NCI-H1105 (cell line): ENCODE measurements at regions not wholly inside any gene's neighbourhood (a gene's known extent, or its start where the extent isn't known, plus 50 kb on each side); places are given as distances from the start of the nearest gene placed in this dataset.
"Not testable (repeated sequence)": the region's sequence is repeated elsewhere in the genome, so short reads cannot be mapped to it uniquely, and the experiment has no call there.

ENCODE experiments used
- DNase-seq: peaks from one replicate; lab custom pipeline; 2025; lab: John Stamatoyannopoulos, UW

DNA sequence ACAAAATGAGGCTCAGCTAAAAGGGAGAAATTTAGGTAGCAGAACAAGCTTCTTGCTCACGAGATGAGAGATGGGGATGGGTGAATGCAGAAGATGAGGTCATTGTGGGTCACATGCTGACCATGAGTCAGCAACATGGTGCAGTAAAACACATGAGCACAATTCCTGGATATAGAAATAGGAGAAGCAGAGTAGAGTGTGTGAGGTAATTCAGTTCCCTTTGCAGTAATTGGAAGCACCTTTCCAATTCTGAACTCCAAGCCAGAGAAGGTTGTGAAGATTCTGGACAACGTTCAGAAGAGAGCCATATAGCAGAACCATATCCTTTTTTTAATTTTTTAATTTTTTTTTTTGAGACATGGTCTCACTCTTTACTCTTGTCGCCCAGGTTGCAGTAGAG lies 62.0 kb upstream of the LMNTD1 start:
- DNase-seq, result no peak

DNA sequence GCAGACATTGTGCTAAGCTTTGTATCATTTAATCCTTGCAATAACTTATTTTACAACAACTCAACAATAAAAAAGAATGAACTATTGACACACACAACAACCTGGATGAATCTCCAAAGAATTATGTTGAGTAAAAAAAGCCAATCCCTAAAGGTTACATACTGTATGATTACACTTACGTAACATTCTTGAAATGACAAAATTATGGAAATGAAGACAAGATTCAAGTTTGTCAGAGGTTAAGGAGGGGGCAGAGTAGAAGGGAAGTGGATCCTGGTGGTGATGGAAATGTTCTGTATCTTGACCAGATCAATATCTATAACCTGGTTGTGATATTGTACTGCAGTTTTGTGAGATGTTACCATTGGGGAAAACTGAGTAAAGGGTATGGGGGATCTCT lies 63.2 kb upstream of the LMNTD1 start:
- DNase-seq, result no peak

DNA sequence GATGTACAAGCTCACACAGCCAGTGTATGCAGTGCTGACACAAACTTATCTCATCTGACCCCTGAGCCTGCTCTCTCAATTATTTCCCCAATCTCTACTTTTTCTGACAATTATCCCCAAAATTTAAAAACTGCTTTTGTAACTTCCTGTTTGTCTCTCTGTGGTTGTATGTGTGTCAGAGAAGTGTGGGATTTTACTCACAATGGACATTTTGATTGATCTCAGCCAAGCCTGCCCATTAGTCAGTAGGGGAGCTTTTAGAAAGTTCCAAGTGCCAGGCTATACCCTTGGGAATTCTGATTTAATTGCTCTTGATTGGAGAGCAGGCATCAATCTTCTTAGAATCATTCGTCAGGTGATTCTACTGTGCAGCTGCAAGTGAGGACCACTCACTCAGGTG lies 64.9 kb upstream of the LMNTD1 start:
- no peak for DNase-seq

DNA sequence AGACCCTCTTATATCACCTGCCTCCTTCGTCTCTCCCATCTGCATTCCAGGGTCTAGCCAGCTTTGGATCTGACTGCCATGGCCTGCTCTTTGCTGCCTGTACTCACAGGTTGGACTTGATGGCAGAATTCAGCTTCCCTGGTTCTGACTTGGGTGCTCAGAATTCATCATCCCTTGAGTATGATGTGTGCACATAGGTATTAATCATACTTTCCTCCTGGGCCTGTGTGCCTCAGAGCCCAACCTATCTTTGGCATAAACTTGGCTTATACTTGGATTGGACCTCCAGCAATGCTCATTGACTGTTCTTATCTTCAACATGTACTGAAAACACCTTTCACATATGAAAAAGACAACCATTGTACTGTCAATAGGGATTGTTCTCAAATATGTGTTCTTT lies 70.7 kb upstream of the LMNTD1 start:
- DNase-seq, result no peak

DNA sequence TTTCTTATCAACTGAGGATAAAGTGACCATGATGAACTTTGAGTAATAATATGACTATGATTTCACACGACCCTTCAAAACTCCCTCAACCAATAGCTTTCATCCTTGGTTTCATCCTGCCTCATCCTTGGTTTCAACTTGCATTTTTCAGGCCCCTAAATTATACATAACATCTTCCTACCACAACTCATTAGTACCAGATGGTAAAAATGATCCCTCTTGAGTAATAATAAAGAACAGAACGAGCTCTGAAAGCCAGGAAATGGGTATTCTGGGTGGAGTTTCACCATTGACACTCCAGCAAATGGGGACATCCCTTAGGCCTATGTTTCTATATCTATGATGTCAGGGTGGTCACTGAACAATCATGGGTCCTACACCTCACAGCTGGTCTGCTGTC lies 72.1 kb upstream of the LMNTD1 start:
- no peak for DNase-seq

DNA sequence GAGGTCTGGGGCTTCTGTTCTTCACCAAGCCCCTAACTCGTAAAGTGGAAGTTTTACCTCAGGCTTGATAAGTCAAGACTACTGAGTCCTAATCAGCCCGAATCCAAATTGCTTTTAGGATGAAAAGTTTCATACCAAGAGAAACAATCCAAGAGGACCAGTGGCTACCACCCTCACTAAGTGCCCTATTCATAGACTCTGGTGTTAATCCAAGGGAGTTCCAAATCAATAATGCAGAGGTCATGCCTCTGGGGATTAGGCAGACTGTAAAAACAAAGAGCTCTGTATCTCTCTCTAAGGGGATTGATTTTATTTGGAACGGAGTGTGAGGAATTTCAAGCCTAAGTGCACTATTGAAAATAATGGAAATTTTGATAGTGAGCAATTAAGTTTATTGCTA lies 76.3 kb upstream of the LMNTD1 start:
- no peak for DNase-seq

DNA sequence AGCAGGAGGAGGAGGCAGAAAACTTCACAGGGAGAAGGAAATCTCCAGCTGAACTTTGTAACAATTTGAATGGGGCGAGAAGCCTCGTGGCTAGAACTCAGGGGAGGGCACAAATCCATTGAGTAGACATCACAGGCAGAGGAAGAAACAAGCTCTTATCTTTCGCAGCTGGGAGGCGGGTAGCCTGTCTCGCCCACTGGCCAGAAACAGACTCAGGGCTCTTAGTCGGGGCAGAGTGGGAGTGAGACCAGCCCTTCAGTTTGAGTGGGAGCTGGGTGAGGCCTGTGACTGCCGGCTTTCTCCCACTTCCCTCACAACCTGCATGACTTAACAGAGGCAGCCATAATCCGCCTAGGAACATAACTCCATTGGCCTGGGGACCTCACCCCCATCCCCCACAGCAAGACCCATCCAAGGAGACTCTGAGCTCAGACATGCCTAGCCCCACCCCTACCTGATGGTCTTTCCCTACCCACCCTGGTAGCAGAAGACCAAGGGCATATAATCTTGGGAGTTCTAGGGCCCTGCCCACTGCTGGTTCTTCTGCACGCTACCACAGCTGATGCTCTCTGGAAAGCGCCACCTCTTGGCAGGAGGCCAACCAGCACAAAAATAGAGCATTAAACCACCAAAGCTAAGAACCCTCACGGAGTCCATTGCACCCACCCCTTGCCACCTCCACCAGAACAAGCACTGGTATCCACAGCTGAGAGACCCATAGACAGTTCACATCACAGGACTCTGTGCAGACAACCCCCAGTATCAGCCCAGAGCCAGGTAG lies 77.8 kb upstream of the LMNTD1 start:
- DNase-seq, result not testable (repeated sequence)

DNA sequence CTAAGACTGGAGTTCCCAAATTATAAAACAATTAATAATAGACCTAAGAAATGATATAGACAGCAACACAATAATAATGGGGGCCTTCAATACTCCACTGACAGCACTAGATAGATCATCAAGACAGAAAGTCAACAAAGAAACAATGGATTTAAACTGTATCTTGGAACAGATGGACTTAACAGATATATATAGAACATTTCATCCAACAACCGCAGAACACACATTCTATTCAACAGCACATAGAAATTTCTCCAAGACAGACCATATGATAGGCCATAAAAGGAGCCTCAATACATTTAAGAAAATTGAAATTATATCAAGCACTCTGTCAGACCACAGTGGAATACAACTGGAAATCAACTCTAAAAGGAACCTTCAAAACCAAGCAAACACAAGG lies 80.1 kb upstream of the LMNTD1 start:
- not testable (repeated sequence) for DNase-seq

DNA sequence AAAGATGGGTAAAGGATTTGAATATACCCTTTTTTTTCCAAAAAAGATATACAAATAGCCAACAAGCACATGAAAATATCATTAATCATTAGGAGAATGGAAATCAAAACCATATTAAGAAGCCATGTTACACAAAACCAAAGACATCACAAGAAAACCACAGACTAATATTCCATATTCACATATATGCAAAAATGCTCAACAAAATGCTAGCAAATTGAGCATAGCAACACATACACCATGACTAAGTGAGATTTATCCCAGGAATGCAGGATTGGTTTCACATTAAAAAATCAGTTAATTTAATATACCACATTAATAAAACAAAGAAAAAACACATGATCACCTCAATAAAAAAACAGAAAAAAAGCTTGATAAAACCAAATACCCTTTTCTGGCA lies 84.7 kb upstream of the LMNTD1 start:
- DNase-seq, result no peak

DNA sequence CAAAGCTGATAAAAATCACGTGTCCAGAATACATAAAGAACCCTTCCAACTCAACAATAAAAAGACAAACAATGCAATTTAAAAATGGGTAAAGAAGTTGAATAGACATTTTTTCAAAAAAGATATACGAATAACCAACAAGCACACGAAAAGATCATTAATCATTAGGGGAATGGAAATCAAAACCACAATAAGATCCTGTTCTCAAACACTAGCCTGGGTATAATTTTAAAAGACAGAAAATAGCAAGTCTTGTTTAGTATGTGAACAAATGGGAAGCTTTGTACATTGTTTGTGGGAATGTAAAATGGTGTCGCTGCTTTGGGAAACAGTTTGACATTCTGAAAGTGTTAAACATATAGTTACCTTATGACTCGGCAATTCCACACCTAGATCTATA lies 86.3 kb upstream of the LMNTD1 start:
- DNase-seq, result no peak

DNA sequence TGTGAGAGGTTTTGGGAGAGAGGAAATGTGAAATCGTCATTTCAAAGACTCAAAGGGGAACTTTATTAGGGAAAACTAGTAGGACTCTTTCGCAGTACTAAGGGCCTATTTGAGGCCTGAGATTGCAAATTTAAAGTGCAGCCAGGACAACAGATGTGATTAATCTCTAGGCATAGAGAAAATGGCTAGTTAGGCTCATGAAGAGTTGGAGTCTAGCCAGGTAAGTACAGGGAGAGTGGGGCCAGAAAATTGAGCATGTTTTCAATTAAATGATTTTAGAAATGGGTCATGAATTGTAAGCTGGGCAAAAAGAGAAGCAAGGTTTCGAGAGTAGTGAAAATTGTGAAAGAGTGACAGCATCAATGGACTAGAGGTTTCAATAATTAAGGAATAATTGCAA lies 91.9 kb upstream of the LMNTD1 start:
- no peak for DNase-seq

DNA sequence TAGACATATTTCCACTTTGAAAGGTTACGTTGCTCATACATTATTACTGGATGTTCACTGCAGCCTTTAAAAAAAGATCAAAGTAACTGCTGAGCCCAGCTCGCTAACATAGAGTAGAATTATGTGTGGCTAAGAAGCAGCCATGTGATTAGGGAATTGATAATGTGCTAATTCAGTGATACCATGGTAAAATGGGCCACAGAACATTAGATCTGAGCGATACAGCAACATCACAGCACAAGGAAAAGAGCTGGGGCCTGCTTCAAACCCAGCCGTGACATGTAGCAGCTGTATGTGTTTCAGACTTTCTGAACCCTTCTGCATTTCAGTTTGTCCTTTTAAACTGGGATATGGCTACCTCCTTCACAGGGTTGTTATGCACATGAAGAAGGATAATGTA lies 92.3 kb upstream of the LMNTD1 start:
- no peak for DNase-seq

DNA sequence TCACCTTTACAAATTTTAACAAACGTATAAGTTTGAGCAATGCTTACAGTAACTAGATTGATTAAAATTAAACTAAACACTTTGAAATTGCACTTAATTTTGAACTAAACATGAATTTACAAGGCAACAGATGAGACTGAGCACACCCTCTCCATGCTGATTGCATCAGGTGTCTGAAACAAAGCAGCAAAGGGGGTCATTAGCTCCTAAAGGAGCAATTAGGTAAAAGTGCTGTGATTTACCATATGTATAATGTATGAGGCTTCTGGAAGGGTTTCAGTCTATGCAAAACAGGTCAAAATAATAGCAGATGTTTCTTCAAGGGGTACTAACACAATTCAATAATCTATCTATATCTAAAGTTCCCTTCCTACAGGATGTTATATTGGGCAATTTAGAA lies 98.8 kb upstream of the LMNTD1 start:
- no peak for DNase-seq

DNA sequence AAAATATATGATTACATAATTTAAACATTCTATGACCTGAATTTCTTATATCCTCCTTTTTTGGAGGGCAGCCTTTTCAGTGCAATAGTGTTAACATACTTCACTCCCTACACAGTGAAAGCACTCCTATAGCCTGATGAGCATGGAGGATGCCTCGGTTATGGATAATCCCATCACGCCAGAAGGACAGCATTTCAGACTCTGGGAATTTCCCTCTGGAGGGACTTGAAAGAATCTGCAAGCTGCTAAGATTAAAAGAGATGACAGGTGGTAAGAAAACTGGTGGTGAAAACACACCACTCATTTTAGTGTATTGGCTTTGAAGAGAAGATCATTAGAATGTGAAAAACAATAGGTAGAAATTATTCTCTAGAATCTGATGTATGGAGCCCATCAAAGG lies 99.3 kb upstream of the LMNTD1 start:
- DNase-seq, result no peak

DNA sequence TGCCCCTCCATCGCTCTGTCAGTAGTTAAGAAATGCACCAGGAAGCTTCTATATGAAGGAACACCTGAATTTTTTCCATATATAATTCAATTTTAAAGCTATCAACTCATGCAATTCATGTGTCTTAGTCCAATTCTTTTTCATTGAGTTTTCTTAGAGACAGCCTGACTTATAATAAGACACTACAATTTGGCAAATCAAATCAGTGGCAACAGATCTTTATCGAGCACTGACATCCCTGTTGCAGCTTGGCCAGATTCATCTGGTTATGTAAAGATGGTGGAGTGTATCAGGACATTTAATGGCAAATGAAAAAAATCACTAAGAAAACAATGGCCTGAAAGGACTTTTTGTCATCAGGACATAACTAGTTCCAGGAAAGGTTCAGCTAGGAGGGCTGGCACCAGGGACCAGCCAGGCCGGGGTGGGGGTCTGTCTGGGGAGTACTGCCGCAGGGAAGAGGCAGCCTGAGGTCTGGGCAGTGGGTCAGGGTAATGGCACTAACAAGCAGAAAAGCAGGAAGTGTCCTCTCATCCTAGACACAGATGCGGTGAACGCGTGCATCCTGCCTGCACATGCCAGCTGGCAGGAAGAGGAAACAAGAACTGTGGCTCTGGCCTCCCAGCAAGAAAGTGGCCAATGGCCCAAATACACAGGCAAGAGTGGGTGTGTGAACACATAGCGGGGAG lies 100.5 kb upstream of the LMNTD1 start:
- no peak for DNase-seq

DNA sequence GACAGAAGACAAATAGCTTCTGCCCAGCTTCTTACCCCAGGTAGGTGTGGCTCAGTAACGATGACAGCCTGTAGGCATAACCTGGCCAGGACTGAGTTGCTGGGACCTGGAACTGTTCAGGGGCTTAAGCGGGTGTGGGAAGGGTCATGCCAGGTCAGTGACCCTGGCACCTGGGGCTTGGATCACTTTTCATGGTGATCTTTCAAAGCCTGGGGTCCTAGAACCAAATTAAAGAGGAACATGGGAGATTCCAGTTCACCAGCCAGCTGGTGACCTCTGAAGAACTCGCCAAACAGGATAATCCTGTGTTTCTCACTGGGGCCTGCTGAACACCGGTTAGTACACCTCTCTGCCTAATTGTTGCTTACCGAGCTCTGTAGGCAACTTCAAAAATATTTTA lies 102.6 kb upstream of the LMNTD1 start:
- no peak for DNase-seq

DNA sequence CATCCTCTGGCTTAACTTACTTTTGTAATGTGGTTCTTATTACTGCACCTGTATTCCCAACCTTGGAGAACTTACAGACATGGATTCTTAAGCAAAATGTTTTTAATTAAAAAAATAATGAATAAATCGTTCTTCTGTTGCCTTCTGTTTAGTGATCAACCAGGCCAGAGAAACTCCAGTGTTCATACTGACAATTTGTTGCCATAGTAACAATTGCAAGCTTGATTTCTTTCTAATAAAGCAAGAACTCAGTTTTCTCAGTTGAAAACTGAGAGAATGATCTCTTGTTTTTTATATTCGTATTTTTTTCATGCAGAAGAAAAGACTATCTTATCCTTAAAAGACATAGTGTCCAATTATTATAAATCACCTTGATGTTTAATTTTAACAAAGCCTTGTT lies 106.5 kb upstream of the LMNTD1 start:
- DNase-seq, result no peak

DNA sequence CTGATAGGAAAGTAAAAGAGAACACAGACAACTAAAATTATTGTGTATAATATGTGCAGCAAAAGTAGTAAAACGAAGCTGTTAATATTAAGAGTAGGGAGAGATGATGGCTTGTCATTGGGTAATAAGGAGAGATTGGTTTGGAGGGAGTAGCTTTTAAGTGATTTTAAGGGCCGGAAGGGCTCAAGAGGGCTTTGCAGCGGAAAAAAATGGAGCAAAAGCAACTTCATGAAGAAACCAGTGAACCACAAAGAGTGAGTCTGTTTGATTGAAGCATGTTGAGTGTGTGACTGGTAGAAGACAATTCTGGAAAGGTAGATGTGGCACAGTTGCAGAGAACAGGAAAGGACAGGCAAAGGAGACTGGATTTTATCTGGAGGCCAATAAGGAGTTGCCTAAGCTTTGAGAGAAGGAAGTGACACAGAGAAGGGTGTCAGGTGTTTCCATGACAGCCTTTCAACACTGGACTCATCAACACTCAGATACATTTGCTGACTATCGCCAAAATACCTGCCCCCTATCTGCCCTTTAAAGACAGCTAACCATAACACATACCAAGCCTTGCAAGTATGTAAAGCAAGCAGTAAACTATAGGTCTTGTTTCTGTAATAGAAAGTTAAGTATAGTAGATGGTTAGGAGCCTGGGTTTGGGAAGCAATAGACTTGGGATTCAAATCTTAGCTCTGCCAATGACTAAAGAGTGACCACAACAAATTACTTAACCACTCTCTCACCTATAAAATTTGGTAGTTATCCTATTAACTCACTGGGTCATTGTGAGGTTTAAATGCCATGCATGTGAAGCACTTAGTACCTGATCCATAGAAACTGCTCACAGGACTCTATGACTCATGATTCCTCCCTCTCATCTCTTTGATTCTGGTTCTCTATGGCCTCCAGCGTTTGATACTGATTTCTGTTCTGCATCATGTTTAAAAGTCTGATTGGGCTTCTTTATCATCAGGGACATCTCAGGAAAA lies 117.3 kb upstream of the LMNTD1 start:
- DNase-seq, result no peak

DNA sequence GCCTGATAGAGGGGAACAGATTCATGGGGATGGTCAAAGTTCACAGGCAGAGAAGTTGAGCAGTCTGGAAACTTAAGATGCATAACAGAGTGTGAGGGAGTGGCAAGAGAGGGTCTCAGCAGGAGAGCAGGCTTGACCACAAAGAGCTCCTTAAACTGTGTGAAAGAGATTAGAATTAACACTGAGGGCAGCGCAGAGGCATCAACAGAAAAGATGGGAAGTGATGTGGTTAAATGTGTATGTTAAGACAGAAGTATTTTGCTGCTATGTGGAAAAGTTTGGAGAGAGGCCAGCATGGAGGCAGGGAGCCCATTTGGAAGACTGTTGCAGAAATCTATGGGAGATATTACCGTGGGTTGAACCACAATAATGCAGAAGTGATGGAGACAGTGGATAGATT lies 122.7 kb upstream of the LMNTD1 start:
- no peak for DNase-seq

DNA sequence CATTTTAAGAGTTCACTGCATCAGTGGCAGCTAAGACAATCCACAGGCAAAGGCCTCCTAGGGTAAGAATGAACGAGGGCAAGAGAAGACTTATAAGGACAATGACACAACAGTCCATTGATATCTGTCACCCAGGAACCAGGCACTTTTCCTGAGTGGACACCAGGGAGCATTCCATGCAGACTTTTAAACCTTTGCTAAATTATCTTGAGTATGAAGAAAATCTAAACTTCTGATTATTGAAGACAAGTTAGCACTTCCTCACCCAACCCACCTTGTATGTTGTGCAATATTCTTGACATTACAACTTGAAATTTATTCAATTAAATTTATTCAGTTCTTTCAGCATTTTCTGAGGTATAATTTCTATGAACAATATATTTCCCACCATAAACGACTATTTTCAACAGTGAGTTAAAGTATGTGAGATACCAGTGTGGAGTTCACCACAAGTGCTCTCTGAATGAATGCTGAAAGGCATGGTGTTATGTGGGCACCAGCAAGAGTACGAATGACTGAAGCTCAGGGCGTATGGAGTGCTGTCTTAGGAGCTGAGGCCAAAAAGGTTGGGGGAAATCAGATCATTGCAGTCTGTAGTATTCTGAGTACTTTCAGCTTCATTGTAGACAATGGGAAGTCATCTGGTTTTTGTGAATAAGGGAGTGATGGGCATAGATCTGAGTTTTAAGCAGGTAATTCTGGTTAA lies 124.3 kb upstream of the LMNTD1 start:
- no peak for DNase-seq

DNA sequence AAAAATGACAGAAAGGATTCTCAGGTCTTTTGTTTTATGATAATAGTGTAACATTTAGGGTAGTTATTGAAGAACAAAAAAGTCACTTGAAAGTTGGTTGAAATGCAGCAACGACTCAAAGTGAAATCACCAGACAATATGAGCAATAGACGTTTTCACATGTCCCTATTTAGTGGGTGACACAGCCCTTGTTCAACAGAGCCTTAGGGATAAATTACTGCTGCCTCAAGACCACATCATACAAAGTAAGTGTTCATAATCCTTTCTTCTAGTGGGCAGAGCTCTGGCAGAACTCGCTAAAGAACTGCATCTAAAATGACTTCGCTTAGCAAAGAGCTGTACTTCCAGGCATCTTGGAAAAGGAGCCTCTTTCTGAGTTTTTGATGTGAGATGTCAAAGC lies 128.5 kb upstream of the LMNTD1 start:
- no peak for DNase-seq

DNA sequence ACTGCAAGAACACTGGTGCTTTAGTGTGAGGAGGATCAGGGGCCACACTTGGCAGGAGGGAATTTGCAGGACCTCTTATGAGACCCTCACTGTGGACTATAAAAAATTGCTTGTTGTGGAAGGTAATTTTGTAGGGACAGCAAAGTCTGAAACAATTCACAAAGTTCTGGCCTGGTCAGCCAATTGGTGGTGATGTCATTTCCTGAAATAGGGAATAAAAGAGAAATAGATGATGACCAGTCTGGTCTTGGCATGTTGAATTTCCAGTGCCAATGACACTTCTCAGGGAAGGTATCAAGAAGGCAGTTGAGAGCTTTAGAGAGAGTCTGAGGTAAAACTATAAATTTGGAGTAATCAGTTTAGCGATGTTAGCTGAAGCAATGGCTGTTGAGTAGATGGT lies 129.3 kb upstream of the LMNTD1 start:
- DNase-seq, result no peak
